NCI-H2081 (cell line): ENCODE measurements at regions not wholly inside any gene's neighbourhood (a gene's known extent, or its start where the extent isn't known, plus 50 kb on each side); places are given as distances from the start of the nearest gene placed in this dataset.
"Not testable (repeated sequence)": the region's sequence is repeated elsewhere in the genome, so short reads cannot be mapped to it uniquely, and the experiment has no call there.

Experiments used
- DNase-seq, 2 experiments: peaks; one replicate each; lab custom pipeline; 2025; lab: John Stamatoyannopoulos, UW

DNA sequence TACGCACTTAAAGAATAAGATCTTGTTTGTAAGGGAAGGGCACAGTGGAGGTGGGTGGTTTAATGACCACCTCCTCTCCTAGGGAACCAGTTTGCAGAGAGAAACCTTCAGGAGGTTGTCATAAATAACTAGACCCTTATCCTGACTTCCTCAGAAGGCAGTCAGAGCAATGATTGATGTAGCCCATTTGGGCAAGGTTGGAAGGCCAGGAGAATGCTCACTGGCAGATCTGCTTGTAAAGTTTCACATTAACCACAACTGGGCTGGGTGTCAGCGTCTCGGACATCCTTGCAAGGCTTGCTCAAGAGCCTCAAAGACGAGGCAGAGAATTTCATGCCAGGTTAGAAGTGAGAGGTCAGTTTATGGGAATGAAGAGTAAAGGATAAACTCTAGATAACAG is 87.6 kb upstream of the TRABD2B start:
- no peak for DNase-seq

DNA sequence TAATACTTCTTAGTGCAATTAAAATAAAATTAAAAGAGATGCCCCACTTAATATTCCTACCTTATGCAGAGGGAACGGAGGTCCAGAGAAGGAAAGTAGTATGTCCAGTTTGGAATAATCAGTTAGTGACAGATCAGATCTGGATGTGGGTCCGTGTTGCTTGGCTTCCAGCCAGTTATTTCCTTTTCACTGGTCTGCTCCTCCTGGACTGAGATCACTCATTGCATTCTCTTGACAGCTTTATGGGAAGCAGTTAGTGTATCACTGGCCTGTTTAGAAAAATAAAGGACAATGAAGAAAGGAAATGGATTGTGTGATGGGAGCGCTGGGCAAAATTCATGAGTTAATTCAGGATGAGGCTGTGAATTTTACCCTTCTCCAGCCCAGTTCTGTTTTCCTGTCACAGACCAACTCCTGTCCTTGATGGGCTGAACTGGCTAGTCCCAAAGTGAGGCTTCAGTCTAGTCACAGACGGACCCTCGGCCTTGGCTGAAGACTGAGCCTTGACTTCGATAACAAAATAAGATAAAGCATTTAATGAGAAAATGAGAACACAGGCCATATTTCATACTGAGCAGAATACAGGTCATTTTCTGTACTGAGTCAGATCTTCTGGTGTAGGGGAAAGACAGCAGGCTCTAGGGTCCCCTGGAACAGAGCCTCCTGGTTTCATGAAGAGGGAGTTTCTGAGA is 85.2 kb upstream of the TRABD2B start:
- DNase-seq: peak; percentile 4 to 24

DNA sequence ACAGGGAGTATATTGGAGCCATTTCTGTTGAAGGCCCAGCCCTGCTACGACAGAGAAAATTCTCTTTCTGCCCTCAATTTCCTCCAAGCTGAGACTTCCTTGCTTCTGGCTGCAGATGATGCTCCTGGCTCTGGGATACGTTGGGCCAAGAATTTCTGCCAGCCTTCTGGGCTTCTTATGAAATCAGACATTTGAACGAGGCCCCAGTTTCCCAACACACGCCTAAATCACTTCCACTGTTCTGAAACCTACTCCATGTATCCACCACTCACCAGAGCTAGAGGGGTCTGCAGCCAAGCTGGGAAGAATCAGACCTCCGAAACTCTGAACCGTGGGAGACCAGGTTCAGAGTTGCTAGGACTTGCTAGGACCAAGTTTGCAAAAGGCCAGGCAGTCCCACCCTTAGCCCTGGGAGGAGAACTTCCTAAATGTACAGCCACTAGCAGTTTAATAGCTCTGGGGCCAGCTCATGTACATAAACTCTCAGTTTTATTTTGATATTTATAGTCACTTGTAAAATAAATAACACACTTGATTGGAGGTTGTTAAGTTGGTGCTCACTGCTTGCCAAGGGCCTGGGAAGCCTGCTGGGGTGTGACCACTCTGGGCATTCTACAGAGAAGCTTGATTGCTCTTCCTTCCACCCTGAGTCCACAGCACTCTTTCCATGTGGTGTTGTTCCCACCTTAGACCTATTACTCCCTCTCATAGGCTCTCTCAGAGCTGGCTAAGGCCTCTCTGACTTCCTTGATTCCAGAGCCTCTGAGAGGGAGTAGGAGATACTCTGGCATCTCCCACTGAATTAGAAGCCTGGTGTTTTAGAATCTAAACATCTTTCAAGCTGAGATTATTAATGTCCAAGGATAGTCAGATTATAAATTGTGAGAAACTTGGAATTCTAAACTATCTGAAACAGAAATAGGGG is 83.4 kb upstream of the TRABD2B start:
- no peak for DNase-seq

DNA sequence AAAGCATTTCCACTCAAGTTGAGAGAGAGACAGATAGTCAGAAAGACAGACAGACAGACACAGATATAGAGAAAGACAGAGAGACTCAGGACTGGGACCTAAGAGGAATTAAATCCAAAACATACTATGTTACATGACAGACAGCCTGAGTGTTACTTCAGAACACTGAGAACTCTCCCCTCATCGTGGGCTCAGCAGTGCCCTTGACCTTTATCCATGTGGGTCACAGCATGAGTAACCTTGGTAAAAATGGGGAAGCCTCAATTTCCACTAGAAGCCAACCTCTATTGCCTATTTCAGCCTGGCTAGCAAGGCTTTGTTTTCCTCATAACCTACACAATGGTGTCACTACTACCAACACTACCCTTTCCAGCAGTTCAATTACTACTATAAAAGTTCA is 81.9 kb upstream of the TRABD2B start:
- no peak for DNase-seq

DNA sequence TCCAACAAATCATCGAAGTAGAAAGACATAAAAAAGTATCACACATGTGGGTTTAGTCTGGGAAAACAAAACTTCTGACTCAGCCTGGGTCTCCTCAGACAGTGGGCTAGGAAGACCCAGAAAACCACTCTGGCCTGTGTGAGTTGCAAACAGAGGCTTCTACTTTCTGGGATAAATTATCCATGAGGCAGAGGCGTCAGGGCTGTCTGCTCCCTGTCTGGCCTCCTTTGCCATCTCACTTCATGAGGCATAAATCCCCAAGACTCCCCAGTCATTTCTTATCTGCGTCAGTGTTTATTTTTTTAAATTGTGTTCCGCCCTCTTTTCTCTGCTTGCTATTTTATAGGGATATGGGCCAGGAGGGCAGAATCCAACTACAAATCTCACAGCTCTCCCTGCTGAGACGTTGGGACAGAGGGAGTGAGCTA is 80.6 kb upstream of the TRABD2B start:
- no peak for DNase-seq

DNA sequence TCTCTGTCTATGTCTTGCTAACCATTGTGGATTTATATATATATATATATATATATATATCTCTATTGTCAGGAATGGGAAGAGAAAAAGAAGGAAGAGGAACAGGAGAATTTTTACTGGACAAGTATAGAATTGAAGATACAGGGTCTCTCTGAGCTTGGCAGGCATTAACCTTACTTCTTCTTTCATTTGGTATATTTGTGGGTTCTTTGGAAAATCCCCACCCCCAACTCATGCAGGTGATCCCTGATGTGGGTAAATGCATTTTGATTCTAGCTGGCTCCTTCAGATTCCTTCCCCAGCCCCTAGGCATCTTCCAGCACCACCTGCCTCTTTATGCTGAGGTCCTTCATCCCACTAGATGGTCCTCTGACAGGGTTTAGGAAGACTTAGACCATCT is 78.8 kb upstream of the TRABD2B start:
- DNase-seq: no peak

DNA sequence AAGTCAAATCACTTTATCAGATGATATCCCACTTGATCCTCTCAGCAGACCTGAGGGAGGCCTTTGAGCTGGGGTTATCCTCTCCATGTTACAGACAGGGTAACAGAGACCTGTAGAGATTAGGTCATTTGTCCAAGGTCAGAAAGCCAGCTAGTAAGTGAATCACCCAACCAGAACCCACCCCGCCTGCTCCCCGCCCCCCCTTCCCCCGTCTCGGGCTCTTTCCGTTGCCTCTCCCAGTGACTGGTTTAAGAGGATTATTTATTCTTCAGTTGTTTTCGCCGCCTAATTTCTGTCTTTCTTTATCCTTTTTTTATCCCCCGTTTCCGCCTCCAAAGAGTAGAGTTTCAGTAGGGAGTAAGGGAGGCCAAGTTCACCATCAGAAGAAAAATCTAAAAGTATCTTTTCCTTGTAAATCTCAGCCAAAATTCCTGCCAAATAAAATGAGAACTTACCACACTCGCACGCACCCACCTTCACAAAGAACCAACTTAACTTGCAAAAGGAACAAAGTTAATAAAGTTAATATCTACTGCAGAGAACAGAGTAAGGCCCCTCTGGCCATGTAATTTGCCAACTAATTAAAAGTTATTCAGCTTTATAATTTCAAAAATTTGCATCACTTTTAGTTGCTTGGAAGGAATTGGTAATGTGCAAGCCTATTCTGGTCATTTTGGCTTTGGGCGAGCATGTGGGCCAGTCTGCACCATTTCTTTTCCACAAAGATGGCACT is 76.8 kb upstream of the TRABD2B start:
- no peak for DNase-seq

DNA sequence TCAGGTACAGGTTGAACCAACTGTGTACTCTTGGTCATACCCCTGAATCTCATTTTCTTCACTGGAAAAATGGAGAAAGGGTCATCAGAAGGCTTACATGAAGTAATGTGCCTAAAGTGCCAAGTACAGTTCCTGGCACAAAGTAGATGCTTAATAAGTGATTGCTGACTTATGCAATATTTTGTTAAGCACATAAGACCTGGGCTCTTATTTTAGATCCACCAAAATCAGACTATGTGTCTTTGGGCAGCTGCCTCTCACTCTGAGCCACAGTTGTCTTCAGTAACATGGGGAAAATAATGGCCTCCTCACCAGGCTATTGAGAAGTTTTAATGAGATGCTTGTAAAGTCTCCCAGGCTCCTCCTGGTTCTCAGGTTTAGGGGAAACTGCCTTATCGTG is 74.3 kb upstream of the TRABD2B start:
- DNase-seq: no peak

DNA sequence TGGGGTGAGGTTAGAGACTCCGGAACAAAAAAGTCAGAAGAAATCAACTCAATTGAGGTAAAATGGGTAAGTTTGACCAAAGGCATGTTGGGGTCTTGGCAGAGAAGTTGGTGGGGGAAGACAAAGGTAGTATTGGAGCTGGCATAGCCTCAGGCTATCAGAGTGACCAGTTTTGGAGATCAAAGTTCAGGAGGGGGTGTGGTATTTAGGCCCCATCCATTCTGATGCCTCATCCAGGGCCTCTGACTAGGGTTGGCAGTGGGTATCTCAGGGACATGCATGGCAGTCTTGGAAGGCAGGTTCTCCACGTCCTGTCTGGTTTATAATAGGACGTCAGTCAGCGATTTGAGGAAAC is 73.2 kb upstream of the TRABD2B start:
- no peak for DNase-seq

DNA sequence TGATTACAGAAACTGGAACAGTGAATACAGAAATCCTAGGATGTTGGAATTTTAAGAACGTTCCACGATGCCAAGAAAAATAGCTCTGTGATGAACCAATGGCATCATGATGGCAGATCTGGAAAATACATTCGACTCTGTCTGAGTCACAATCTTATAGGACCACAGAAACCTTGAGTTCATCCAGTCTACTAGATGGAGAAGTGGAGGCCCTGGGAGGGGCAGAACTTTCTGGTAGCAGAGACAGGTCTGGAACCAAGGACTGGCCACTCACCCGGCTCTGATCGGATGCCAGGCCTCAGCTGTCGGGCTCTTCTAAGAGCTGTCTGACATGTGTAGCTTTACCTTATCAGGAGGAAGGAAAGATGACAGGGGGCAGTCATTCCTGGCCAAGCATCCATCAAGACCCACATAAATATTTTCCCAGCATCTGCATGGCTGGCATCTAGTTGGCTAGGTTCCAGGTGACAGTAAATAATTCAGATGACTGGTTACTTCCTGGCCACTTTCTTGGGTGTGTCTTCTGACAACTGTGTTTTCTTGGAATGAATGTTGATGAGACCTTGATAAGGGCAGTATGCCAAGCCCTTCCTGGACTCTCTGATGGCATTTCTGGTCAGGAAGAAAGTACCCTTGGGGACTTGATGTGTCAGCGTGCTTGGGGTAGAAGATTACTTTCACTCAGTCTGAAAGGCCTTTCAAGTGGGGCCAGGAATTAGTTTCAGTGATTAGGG is 72.6 kb upstream of the TRABD2B start:
- no peak for DNase-seq

DNA sequence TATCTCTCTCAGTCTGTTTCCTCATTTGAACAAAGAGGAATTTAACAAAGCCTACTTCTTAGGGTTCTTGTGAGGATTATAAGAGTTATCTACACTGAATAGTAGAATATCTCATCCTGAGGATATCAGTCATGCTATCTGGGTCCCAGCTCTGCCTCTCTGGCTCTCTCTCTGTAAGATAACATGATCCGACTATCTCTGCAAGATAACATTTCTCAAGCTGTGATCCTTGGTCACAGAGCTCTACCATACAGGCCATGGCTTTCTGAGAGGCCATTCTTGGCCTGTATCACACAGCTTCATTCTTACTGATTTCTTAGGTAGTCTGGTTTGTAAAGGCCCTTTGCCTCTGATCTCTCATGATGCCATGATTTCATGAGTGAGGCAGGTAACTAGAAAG is 71.0 kb upstream of the TRABD2B start:
- no peak for DNase-seq

DNA sequence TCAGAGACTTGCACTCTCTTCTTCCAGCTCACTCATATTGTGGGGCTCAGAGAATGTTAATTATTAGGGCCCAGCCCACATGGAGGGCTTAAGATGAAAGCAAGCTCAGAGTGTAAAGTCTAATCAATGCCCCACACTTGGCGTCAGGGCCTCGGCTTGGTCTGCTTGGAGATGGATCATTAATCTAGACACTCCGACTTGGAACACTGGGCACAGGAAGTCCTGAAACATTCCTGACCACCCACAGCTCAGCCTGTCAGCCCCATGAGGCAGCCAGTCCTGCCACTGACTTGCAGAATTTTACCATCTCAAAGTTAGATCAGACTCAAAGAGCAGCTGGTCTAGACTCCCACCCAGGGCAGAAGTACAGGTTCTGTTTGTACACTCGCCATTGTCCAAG is 69.8 kb upstream of the TRABD2B start:
- no peak for DNase-seq

DNA sequence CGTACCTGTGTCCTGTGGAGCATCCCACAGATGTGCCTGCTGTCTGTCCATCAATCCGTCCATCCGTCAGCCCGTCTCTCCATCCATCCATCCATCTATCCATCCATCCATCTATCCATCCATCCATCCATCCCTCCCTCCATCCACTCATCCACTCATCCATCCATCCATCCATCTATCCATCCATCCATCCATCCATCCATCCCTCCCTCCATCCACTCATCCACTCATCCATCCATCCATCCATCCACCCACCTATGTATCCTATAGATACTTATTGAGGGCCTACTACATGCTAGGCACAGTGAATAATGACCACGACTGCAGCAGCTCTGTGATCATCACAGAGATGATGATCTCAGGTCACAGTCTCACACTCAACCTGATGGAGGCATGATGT is 67.5 kb upstream of the TRABD2B start:
- not testable (repeated sequence) for DNase-seq

DNA sequence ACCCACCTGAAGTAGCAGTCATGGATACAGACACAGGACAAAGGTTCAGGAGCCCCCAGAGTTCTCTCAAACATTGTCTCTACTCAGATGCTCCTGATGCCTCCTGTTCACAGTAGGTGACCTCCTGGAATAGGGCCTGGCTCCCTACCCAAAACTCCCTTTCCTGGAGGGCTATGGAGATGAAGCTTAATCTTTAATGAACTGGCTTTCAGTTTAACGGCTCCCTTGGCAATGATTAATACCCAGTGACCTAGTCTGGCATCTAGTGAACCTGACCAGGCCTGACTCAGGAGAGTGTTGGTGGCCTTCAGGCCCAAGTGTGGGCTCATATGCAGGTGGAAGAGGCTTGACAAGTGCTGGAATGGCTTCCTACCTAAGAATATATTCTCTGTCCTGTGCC is 65.2 kb upstream of the TRABD2B start:
- DNase-seq: no peak

DNA sequence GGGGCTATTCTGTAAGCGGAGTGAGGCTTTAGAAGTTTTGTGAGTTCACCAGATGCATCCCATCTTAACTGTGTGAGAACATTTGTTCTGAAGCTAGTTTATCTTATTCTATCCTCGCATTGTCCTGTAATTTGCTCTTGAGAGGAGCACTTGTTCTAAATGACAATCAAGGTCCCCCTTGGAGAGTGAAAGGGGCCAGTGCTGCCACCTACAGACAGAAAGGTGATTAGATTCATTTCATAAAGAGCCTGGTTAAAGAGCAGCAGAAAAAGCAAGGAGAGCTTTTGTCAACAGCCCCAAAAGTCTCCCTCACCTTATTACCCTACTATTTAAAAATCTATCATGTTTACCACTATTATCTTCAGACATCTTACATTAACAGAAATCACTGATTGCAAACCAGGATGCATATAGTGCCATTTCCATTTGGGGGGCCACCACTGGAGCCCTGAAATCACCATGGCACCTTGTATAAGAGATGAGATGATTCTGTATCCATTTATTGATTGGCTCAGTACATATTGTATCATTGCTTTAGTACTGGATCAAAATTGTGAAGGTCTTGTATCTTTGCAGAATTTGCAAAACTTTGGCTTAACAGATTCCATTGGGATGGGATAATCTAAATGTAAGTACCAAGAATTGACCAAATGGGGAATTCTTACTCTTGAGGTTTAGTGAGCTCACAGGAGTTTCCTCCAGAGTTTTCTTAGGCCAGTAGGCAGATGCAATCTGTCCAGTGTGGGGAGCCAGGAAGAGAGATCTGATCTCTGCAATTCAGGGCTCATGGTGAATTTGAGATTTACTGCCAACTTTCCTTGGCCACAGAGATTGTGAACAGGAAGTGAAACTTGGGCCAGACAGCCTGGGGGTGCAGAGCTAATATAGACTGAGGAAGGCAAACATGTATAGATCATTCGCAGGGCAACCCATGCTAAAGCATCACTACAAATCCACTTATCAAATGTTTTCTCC is 64.3 kb upstream of the TRABD2B start:
- peak; percentile 42 to 49 for DNase-seq

DNA sequence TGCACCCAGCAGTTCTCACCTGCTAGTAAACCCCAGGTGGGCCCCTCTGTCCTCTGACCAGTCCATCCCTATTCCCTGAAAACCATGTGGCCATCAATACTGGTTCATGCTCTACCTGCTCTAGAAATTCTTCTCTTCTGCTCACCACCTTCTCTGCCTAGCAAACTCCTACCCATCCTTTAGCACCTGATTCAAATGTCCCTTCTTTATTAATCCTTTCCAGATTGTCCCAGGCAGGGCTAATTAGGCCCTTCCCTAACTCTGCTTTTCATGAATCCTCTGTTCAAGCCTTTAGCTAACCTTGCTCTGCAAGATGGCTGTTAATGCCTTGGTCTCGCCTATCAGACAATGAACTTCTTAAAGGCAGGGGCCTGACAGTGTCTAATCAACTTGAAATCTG is 62.1 kb upstream of the TRABD2B start:
- DNase-seq: no peak

DNA sequence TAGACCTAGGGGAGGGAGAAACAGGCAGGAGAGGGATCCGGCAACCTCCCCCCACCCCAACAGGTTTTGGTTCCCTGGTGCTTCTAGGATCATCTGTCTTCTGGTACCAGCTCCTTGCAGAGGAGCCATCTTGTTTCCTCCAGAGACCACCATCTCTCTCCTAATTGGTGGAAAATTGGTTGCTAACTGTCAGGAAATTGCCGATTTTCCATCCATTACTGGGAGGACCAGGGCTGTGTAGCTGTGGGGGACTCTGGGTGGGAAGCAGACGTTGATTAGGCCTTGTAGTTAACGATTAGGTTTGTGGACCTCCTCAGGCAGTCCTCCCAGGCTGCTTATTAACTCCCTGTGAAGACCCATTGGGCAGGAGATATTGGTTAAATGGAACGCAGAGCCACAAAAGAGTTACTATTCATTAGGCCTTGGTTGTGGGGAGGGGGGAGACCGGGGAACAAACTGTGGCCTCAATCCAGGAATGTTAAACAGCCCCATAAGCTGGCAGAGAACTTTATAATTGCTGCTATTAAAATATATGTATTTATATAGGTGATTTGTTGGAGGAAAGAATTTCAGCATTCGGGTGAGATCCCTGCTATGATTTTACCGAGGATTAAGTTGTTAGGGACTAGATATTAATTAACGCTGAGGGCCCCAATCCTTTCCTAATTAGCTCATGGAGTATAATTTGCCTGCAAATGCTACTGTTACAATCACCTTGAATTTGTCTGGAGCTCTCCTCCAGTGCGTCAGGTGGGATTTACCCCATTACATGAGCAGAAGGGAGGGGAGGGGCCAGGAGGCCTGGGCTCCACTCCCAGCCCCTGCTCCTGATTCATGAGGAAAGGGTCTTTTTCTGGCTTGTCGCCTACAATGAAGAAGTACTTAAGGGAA is 61.2 kb upstream of the TRABD2B start:
- no peak for DNase-seq

DNA sequence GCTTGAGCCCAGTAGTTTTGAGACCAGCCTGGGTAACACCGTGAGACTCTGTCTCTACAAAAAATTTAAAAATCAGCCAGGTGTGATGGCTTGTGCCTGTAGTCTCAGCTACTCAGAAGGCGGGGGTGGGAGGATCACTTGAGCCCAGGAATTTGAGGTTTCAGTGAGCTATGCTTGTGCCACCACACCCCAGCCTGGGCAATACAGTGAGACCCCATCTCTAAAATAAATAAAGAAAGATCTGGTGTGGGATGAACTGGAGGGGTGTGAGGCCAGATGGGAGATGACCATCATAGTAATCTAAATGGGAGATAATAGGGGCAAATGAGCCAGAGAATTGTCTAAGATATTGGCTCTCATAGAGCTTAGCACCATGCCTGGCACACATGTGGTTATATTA is 60.1 kb upstream of the TRABD2B start:
- DNase-seq: no peak

DNA sequence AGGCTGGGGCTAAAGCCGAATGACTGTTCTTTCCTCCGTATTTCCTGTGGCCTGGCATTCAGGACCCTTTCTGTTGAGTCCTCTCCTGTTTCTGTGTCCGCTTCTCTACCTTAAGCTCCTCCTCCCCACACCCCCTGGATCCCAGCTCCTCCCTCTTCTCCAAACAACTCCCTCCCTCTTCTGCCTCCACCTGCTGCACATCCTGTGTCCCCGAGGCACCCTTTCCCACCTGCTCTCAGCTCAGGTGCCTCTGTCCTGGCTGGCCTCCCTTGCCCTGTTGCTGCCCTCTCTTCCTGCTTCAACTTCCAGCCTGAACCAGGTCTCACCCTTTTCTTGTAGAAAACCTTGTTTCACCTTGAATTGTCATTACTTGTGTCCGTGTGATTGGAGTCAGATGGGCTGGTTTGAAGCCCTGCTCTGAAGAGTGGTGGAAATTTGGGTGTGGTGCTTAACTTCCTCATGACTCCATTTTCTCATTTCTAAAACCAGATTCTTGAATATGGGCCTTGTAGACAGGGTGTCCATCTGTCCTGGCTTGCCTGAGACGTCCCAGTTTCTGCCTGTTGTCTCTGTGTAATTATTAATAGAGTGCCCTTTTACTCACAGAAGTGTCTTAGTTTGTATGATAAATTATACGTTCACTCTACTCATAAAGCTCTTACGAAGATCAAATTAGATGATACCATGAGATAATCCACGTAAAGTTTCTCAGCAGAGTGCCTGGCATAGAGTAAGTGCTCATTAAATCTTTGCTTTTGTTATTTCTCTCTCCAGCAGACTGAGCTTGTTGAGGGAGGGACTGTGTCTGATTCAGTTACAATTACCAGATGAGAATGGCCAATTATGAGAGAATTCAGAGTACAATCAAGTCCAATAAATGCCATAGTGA is 58.9 kb upstream of the TRABD2B start:
- DNase-seq: peak in 1 of 2 experiments; percentile 49
